ENCODE measurements at regions not wholly inside any gene's neighbourhood (a gene's known extent, or its start where the extent isn't known, plus 50 kb on each side); places are given as distances from the start of the nearest gene placed in this dataset.

DNA sequence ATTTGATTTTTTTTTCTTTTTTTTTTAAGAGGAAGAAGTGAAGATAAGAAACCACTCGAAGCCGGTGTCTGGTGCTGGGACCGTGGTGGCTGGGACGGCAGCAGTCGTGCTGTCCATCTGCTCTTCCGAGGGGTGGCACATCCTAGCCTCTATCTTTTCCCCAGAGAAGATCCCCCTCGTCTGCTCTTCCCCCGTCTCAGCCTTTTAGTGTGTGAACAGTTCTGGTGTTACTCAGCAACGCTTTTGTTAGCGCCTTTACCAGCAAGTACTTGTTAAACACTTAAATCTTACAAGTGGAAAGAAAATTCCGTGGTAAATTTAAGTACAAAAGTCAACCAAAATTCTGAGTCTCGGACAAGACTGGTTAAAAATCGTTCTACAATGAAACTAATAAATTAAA is 90.1 kb downstream of the RSPH3 start:
- dilution Hi-C loops (cut with HindIII; ENCODE audit: low sequenced_read_pairs, unreplicated experiment), result no loop called here
- Histone ChIP-seq H3K9ac (ENCODE audit: low read depth, low read length) (no peak overlapping the region), H2AK9ac (replicated peaks; ENCODE audit: low read depth, low read length, poor library complexity) (no peak overlapping the region), H3K4ac (ENCODE audit: low read depth, low read length) (no peak overlapping the region), H3K36me3 (ENCODE audit: control insufficient read depth, insufficient read depth, low read length) (no peaks in the 10 kb centered on the region), H4K5ac (ENCODE audit: low read depth, low read length) (no peak overlapping the region), H2BK120ac (ENCODE audit: low read depth, low read length) (no peak overlapping the region), H3K23ac (ENCODE audit: low read depth, low read length) (no peak overlapping the region), H4K20me1 (ENCODE audit: insufficient read depth, low read length) (no peaks in the 10 kb centered on the region), H2BK20ac (ENCODE audit: low read depth, low read length) (no peak overlapping the region), H3K79me1 (ENCODE audit: low read depth in 1 of 2, low read length in 2 of 2) (no peaks in the 10 kb centered on the region), H3K4me2 (ENCODE audit: low read depth, low read length) (no peak overlapping the region), H3K9me3 (ENCODE audit: control insufficient read depth, insufficient read depth, low read length) (peaks cover 5% of the 10 kb centered on the region), H3K4me3 (ENCODE audit: insufficient read depth, low read depth, low read length) (no peak overlapping the region), H3K4me1 (ENCODE audit: control insufficient read depth, insufficient read depth, low read length) (no peaks in the 10 kb centered on the region), H3K56ac (ENCODE audit: extremely low read depth, insufficient read depth, low read length) (no peak overlapping the region), H3K27ac (ENCODE audit: insufficient read depth, low read length) (no peak overlapping the region), H2AFZ (replicated peaks; ENCODE audit: low read length, poor library complexity) (no peak overlapping the region), H3K9me1 (ENCODE audit: insufficient read depth, low read length) (no peaks in the 10 kb centered on the region), H2AK5ac (ENCODE audit: low read depth, low read length) (no peak overlapping the region), H4K91ac (ENCODE audit: insufficient read depth, low read depth, low read length) (no peak overlapping the region), H3K18ac (ENCODE audit: low read depth, low read length) (no peak overlapping the region), H2BK5ac (ENCODE audit: low read depth, low read length, poor library complexity, severe bottlenecking) (no peak overlapping the region), H3K14ac (replicated peaks; ENCODE audit: low read depth, low read length) (no peak overlapping the region), H4K8ac (ENCODE audit: low read depth in 2 of 2, low read length in 2 of 2) (no peak overlapping the region), H2BK15ac (ENCODE audit: low read depth, low read length) (no peak overlapping the region), H3K27me3 (ENCODE audit: control insufficient read depth, insufficient read depth, low read length) (no peaks in the 10 kb centered on the region; the same call in 1 of the 2 replicates)
- BruUV-seq (replicated peaks), result no TSS peak
- TF ChIP-seq RCOR1 (IDR thresholded peaks at IDR 0.05; ENCODE audit: insufficient replicate concordance, low read length) (no peak), SMC3 (IDR thresholded peaks at IDR 0.05; ENCODE audit: low read depth, low read length) (no peak)
- TF ChIP-seq, protein P1, sequence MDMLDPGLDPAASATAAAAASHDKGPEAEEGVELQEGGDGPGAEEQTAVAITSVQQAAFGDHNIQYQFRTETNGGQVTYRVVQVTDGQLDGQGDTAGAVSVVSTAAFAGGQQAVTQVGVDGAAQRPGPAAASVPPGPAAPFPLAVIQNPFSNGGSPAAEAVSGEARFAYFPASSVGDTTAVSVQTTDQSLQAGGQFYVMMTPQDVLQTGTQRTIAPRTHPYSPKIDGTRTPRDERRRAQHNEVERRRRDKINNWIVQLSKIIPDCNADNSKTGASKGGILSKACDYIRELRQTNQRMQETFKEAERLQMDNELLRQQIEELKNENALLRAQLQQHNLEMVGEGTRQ (IDR thresholded peaks at IDR 0.05; ENCODE audit: low read depth, low read length), result no peak
- TF ChIP-seq, protein P2, sequence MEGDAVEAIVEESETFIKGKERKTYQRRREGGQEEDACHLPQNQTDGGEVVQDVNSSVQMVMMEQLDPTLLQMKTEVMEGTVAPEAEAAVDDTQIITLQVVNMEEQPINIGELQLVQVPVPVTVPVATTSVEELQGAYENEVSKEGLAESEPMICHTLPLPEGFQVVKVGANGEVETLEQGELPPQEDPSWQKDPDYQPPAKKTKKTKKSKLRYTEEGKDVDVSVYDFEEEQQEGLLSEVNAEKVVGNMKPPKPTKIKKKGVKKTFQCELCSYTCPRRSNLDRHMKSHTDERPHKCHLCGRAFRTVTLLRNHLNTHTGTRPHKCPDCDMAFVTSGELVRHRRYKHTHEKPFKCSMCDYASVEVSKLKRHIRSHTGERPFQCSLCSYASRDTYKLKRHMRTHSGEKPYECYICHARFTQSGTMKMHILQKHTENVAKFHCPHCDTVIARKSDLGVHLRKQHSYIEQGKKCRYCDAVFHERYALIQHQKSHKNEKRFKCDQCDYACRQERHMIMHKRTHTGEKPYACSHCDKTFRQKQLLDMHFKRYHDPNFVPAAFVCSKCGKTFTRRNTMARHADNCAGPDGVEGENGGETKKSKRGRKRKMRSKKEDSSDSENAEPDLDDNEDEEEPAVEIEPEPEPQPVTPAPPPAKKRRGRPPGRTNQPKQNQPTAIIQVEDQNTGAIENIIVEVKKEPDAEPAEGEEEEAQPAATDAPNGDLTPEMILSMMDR (conservative IDR thresholded peaks at IDR 0.05; ENCODE audit: low read depth, low read length), result no peak
- no peak for DNase-seq
- WGBS, 2 experiments (ENCODE audit: extremely low coverage in 2 of 2, insufficient read length in 1 of 2), result no CpG with 5 or more reads among the region's 13 CpGs
- in situ Hi-C loops (cut with MboI; ENCODE audit: low sequenced_read_pairs), result no loop called here
- POLR2A ChIA-PET (ENCODE audit: unreplicated experiment), result no interaction called here
- CTCF ChIA-PET, result no interaction called here
- intact Hi-C loops (cut with micrococcal nuclease), result no loop called here
- ATAC-seq (ENCODE audit: low read depth), result no peak
